HepG2 (cell line): ENCODE measurements at regions not wholly inside any gene's neighbourhood (a gene's known extent, or its start where the extent isn't known, plus 50 kb on each side); places are given as distances from the start of the nearest gene placed in this dataset.
A peak's percentile ranks its signal among the peaks of the same experiment; 100 is the strongest.

Experiments
- ARNT2 ChIP-seq: sonication (generic); formaldehyde crosslinking; IDR thresholded peaks from 2 replicates; pipeline ENCODE4 v1.8.0; 2022; ENCODE audit warnings: mild to moderate bottlenecking, low read depth, missing genetic modification reagents, moderate library complexity
- CHD2 ChIP-seq: IDR thresholded peaks from 2 replicates; pipeline ENCODE4 v1.6.1; 2011; ENCODE audit warnings: low read depth, low read length, improper control_type of control experiment
- ETS1 ChIP-seq: sonication (generic); formaldehyde crosslinking; IDR thresholded peaks from 2 replicates; pipeline ENCODE4 v1.4.0; 2020; ENCODE audit warnings: missing genetic modification reagents
- ETV5 ChIP-seq: IDR thresholded peaks from 2 replicates; pipeline ENCODE4 v1.6.1; 2018; ENCODE audit warnings: missing biosample characterization, missing genetic modification reagents, inconsistent platforms, borderline replicate concordance
- ISX ChIP-seq: sonication (generic); formaldehyde crosslinking; conservative IDR thresholded peaks from 2 replicates; pipeline ENCODE4 v1.5.0; 2020; ENCODE audit warnings: missing genetic modification reagents
- MED13 ChIP-seq: sonication (generic); formaldehyde crosslinking; IDR thresholded peaks from 2 replicates; pipeline ENCODE4 v1.5.0; 2020; ENCODE audit warnings: missing genetic modification reagents
- NKX3-1 ChIP-seq: sonication (generic); formaldehyde crosslinking; IDR thresholded peaks from 2 replicates; pipeline ENCODE4 v1.5.0; 2020; ENCODE audit warnings: missing genetic modification reagents
- PHF8 ChIP-seq: sonication (generic); formaldehyde crosslinking; IDR thresholded peaks from 2 replicates; pipeline ENCODE4 v1.5.0; 2020; ENCODE audit warnings: missing genetic modification reagents
- POLR2AphosphoS5 ChIP-seq: IDR thresholded peaks from 2 replicates; pipeline ENCODE4 v1.6.1; 2012; ENCODE audit warnings: low read depth, low read length
- REPIN1 ChIP-seq: sonication (generic); formaldehyde crosslinking; IDR thresholded peaks from 2 replicates; pipeline ENCODE4 v1.8.0; 2022; ENCODE audit warnings: missing genetic modification reagents, low read depth, mild to moderate bottlenecking, borderline replicate concordance
- REST ChIP-seq, 2 experiments: IDR thresholded peaks; 2 replicates each; pipeline ENCODE4 v1.6.1; 2011 to 2012; ENCODE audit warnings: low read length in 2 of 2, borderline replicate concordance in 1 of 2, low read depth in 1 of 2, mild to moderate bottlenecking in 1 of 2, moderate library complexity in 1 of 2
- SIN3A ChIP-seq: IDR thresholded peaks from 2 replicates; pipeline ENCODE4 v1.6.1; 2011; ENCODE audit warnings: low read depth, mild to moderate bottlenecking, control low read depth, low read length, borderline replicate concordance
- SMARCE1 ChIP-seq: fragments of 450-650 bp; IDR thresholded peaks from 2 replicates; pipeline ENCODE4 v1.6.1; 2017; ENCODE audit warnings: borderline replicate concordance
- THAP11 ChIP-seq: IDR thresholded peaks from 2 replicates; pipeline ENCODE4 v1.6.1; 2016; ENCODE audit warnings: missing biosample characterization, missing genetic modification reagents
- ZNF546 ChIP-seq: sonication (generic); formaldehyde crosslinking; conservative IDR thresholded peaks from 2 replicates; pipeline ENCODE4 v1.8.1; 2023; ENCODE audit warnings: mild to moderate bottlenecking, missing genetic modification reagents
- ZNF605 ChIP-seq: sonication (generic); formaldehyde crosslinking; IDR thresholded peaks from 2 replicates; pipeline ENCODE4 v1.8.0; 2022; ENCODE audit warnings: mild to moderate bottlenecking, missing genetic modification reagents
- ZNF607 ChIP-seq: sonication (generic); formaldehyde crosslinking; IDR thresholded peaks from 2 replicates; pipeline ENCODE4 v1.5.1; 2020; ENCODE audit warnings: missing genetic modification reagents, mild to moderate bottlenecking, borderline replicate concordance
- ZNF709 ChIP-seq: sonication (generic); formaldehyde crosslinking; IDR thresholded peaks from 2 replicates; pipeline ENCODE4 v1.5.0; 2020; ENCODE audit warnings: mild to moderate bottlenecking, missing genetic modification reagents
- ZNF740 ChIP-seq: sonication (generic); formaldehyde crosslinking; IDR thresholded peaks from 2 replicates; pipeline ENCODE4 v1.4.0; 2020; ENCODE audit warnings: missing genetic modification reagents
- ZNF784 ChIP-seq: sonication (generic); formaldehyde crosslinking; IDR thresholded peaks from 2 replicates; pipeline ENCODE4 v1.5.1; 2020; ENCODE audit warnings: missing genetic modification reagents, mild to moderate bottlenecking, borderline replicate concordance
- ZSCAN31 ChIP-seq: sonication (generic); formaldehyde crosslinking; IDR thresholded peaks from 2 replicates; pipeline ENCODE4 v1.5.0; 2020; ENCODE audit warnings: low read depth, mild to moderate bottlenecking, missing genetic modification reagents
- ZUFSP ChIP-seq: sonication (generic); formaldehyde crosslinking; IDR thresholded peaks from 2 replicates; pipeline ENCODE4 v1.9.0; 2021; ENCODE audit warnings: missing genetic modification reagents, mild to moderate bottlenecking, borderline replicate concordance
- TF ChIP-seq, protein P1 (sequence below): IDR thresholded peaks from 2 replicates; pipeline ENCODE4 v1.6.1; 2016; ENCODE audit warnings: missing compliant biosample characterization, missing genetic modification reagents, borderline replicate concordance

GRCh38 chr12:112599871-112600270 lies 181.1 kb downstream of the PTPN11 start (continued):
- TF ChIP-seq ZUFSP (no peak), ETV5 (peak; percentile 36; the same call in 1 of the 2 replicates), CHD2 (no peak), NKX3-1 (CRISPR knock-in tag) (no peak), REST (IDR thresholded peaks at IDR 0.05; ENCODE audit: borderline replicate concordance in 1 of 2, low read depth in 1 of 2, low read length in 2 of 2) (no peak), ZNF546 (CRISPR knock-in tag) (no peak), SMARCE1 (no peak), ZNF605 (CRISPR knock-in tag) (no peak), PHF8 (CRISPR knock-in tag) (no peak), MED13 (CRISPR knock-in tag) (no peak), ARNT2 (CRISPR knock-in tag) (0 out of 2 replicates have a peak, but pooled peaks have one; percentile 44), SIN3A (no peak), ZSCAN31 (CRISPR knock-in tag) (no peak), ZNF709 (CRISPR knock-in tag) (no peak), ZNF740 (CRISPR knock-in tag) (no peak), ETS1 (CRISPR knock-in tag) (no peak), ISX (no peak), THAP11 (CRISPR knock-in tag) (peak; percentile 45; the same call in 1 of the 2 replicates), ZNF607 (CRISPR knock-in tag) (no peak), REPIN1 (0 out of 2 replicates have a peak, but pooled peaks have one; percentile 21), ZNF784 (no peak), POLR2AphosphoS5 (no peak)
- TF ChIP-seq, protein P1, sequence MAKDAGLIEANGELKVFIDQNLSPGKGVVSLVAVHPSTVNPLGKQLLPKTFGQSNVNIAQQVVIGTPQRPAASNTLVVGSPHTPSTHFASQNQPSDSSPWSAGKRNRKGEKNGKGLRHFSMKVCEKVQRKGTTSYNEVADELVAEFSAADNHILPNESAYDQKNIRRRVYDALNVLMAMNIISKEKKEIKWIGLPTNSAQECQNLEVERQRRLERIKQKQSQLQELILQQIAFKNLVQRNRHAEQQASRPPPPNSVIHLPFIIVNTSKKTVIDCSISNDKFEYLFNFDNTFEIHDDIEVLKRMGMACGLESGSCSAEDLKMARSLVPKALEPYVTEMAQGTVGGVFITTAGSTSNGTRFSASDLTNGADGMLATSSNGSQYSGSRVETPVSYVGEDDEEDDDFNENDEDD (CRISPR knock-in tag), result no peak
